ENCODE measurements at regions not wholly inside any gene's neighbourhood (a gene's known extent, or its start where the extent isn't known, plus 50 kb on each side); places are given as distances from the start of the nearest gene placed in this dataset.
"Not testable (repeated sequence)": the region's sequence is repeated elsewhere in the genome, so short reads cannot be mapped to it uniquely, and the experiment has no call there.

DNA sequence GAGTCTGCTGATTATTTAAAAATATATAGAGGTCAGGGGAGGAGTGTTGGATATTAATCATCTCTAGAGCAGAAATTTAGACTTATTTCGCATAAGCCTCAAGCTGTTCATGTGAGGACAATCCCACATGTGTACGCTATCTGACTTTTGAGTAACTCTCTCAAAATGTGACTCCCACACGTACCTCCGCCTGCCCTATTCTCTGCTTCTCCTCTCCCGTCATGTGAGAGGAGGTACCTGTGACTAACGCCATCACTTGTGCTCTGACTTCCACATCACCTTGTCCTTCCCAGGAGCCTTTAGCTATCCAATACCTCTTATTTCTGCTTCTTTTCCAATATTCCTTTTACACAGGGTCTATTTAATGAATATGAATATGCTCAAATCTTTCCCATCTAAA lies 119.3 kb upstream of the CALCR start:
- H3K4me2 ChIP-seq, result no peak overlapping the region
- H3K9ac ChIP-seq, result no peak overlapping the region
- TF ChIP-seq Cebpa-rat (IDR thresholded peaks at IDR 0.05), result no peak
- no peak overlapping the region for H3K4me3 ChIP-seq
- H3K27ac ChIP-seq, result no peak overlapping the region
- H4K20me1 ChIP-seq, result no peaks in the 10 kb centered on the region
- no peaks in the 10 kb centered on the region for H3K27me3 ChIP-seq
- H3K9me3 ChIP-seq (replicated peaks in 1 of 11), result no peaks in the 10 kb centered on the region
- H3K36me3 ChIP-seq, result no peaks in the 10 kb centered on the region
- H3K4me1 ChIP-seq, result no peaks in the 10 kb centered on the region

DNA sequence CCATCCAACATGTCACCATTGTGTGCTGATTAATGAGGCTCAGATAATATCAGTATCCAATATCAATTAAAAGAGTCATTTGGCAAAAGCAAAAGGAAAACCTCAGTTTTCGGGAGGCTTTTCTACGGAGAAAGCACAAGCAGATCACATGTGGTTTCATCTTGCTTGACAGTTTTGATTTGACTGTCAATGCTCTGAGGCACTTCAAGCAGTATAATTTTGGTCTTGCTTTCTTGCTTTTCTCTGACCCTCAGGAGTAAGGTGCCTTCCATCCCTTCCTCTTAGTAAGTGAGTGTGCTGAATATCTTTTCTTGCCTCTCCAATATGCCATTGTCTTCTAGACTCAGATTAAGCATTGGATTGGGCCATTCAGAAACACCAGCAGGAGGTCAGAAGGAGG lies 115.5 kb upstream of the CALCR start:
- Histone ChIP-seq H4K20me1 (no peaks in the 10 kb centered on the region), H3K36me3 (no peaks in the 10 kb centered on the region), H3K4me3 (no peak overlapping the region), H3K9me3 (replicated peaks in 1 of 11) (no peaks in the 10 kb centered on the region), H3K4me1 (no peaks in the 10 kb centered on the region), H3K9ac (no peak overlapping the region), H3K4me2 (no peak overlapping the region), H3K27ac (no peak overlapping the region), H3K27me3 (no peaks in the 10 kb centered on the region)
- TF ChIP-seq Cebpa-rat (IDR thresholded peaks at IDR 0.05), result no peak

DNA sequence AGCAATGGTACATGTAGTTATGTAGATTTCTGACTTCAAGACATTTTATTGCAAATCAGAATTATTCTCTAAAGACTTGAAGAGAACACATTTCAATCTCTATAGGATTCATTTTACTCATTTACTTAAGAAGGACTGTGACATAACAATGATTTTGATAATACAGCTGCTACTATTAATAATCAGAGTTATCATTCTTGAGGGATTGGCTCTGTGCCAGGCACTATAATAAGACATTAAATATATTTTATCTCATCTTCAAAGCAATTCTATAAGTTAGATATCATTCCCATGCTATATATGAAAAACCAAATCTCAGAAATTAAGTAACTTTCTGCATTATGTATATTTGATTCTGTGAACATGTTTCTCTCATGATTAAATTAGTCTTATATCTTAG lies 103.7 kb upstream of the CALCR start:
- Histone ChIP-seq H3K4me1 (no peaks in the 10 kb centered on the region), H3K4me2 (no peak overlapping the region), H3K27me3 (no peaks in the 10 kb centered on the region), H3K4me3 (no peak overlapping the region), H4K20me1 (no peaks in the 10 kb centered on the region), H3K9ac (no peak overlapping the region), H3K9me3 (replicated peaks in 1 of 11) (no peaks in the 10 kb centered on the region), H3K36me3 (no peaks in the 10 kb centered on the region), H3K27ac (no peak overlapping the region)
- TF ChIP-seq Cebpa-rat (IDR thresholded peaks at IDR 0.05), result no peak

DNA sequence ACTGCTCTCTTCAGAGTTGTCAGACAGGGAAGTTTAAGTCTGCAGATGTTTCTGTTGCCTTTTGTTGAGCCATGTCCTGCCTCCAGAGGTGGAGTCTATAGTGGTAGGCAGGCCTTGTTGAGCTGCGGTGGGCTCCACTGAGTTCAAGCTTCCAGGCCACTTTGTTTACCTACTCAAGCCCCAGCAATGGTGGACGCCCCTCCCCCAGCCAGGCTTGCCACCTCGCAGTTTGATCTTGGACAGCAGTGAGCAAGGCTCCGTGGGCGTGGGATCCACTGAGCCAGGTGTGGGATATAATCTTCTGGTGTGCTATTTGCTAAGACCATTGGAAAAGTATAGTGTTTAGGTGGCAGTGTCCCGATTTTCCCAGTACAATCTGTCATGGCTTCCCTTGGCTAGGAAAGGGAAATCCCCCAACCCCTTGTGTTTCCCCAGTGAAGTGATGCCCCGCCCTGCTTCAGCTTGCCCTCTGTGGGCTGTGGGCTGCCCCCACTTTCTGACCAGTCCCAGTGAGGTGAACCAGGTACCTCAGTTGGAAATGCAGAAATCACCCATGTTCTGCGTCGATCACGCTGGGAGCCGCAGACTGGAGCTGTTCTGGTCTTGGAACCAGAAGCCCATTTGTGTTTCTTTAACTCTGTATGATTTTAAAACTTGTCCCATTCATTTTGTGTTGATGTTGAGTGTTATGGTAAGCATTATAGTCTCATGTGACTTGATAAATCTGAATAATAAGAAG lies 89.2 kb upstream of the CALCR start:
- Histone ChIP-seq H4K20me1 (no peaks in the 10 kb centered on the region), H3K27me3 (no peaks in the 10 kb centered on the region), H3K4me3 (no peak overlapping the region), H3K27ac (no peak overlapping the region), H3K9ac (no peak overlapping the region), H3K9me3 (replicated peaks in 1 of 11) (no peaks in the 10 kb centered on the region), H3K4me1 (no peaks in the 10 kb centered on the region), H3K36me3 (no peaks in the 10 kb centered on the region), H3K4me2 (no peak overlapping the region)
- no peak for TF ChIP-seq Cebpa-rat (IDR thresholded peaks at IDR 0.05)

DNA sequence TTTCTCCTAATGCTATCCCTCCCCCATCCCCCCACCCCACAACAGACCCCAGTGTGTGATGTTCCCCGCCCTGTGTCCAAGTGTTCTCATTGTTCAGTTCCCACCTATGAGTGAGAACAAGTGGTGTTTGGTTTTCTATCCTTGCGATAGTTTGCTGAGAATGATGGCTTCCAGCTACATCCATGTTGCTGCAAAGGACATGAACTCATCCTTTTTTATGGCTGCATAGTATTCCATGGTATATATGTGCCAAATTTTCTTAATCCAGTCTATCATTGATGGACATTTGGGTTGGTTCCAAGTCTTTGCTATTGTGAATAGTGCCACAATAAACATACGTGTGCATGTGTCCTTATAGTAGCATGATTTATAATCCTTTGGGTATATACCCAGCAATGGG lies 83.6 kb upstream of the CALCR start:
- not testable (repeated sequence) for H4K20me1 ChIP-seq; H3K27me3 ChIP-seq; H3K36me3 ChIP-seq; H3K9me3 ChIP-seq (replicated peaks in 1 of 11); H3K4me1 ChIP-seq; H3K27ac ChIP-seq; H3K4me3 ChIP-seq; H3K9ac ChIP-seq; H3K4me2 ChIP-seq

DNA sequence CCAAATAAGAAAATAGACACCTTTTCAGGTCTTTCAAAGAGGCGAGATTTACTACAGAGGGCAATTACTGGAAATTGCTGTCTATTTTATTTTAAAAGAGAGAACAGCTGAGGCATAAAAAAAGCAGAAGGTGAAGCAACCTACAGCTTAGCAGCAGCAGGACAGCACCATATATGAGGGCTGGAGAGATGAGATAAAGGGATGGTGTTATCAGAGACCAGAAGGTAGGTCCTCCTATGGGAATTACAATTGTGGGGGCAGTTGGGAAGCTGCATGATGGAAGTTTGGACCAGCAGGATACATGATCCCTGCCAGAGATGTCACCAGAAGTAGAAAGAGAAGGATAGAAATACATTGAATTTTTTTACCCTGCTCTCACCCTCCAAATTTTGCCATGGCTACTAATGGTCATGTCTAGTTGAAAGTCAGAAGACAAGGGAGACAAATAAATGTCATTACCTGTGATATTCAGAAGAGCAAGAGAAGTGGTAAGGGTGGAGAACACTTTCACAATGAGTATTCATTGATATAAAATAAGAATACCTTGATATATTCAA lies 77.2 kb upstream of the CALCR start:
- no peak overlapping the region for H3K9ac ChIP-seq
- H3K4me1 ChIP-seq, result no peaks in the 10 kb centered on the region

DNA sequence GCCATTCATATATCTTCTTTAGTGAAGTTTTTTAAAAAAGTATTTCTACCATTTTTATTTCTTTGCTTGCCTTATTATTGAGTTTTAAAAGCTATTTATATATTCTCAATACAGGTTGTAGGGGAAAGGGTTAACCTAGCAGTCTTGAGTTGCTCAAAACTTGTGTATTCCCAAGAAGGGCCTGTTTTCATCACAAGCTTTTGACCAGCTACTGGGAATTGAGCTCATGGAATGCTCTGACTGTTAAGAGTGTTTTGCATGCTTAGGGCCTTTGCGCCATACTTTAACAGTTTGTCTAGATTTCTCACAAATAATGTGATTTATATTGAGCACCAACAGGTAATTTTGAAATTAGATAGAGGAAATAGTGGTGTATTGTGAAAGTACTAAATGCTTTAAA lies 72.0 kb upstream of the CALCR start:
- no peaks in the 10 kb centered on the region for H3K27me3 ChIP-seq
- TF ChIP-seq Cebpa-rat (IDR thresholded peaks at IDR 0.05), result no peak
- H3K27ac ChIP-seq, result no peak overlapping the region
- no peak overlapping the region for H3K9ac ChIP-seq
- H3K4me1 ChIP-seq, result no peaks in the 10 kb centered on the region
- H3K36me3 ChIP-seq, result no peaks in the 10 kb centered on the region
- H3K9me3 ChIP-seq (replicated peaks in 1 of 11), result no peaks in the 10 kb centered on the region
- no peak overlapping the region for H3K4me2 ChIP-seq
- no peak overlapping the region for H3K4me3 ChIP-seq
- no peaks in the 10 kb centered on the region for H4K20me1 ChIP-seq

More for the DNA sequence above, 77.2 kb upstream of the CALCR start:
- Histone ChIP-seq H3K9me3 (replicated peaks in 1 of 11) (no peaks in the 10 kb centered on the region), H3K36me3 (no peaks in the 10 kb centered on the region), H4K20me1 (no peaks in the 10 kb centered on the region), H3K27me3 (no peaks in the 10 kb centered on the region), H3K4me3 (no peak overlapping the region), H3K4me2 (no peak overlapping the region), H3K27ac (no peak overlapping the region)
- no peak for TF ChIP-seq Cebpa-rat (IDR thresholded peaks at IDR 0.05)

DNA sequence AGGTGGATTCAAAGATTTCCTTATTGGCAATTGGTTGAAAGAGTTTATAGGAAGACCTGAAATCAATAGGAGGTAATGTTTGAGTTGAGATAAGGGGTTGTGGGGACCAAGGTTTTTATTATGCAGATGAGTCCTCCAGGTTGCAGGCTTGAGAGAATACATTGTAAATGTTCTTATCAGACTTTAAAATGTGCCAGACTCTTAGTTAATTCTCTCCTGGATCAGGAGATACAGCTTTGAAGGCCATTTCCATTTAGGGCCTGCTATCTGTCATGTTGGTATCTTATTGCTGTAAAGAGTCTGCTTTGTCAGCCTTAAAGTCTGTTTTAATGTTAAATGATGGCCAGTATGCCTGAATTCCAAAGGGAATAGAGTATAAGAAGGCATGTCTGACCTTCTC lies 61.8 kb upstream of the CALCR start:
- H4K20me1 ChIP-seq, result no peaks in the 10 kb centered on the region
- no peaks in the 10 kb centered on the region for H3K9me3 ChIP-seq (replicated peaks in 1 of 11)
- H3K27me3 ChIP-seq, result no peaks in the 10 kb centered on the region
- H3K36me3 ChIP-seq, result no peaks in the 10 kb centered on the region
- H3K4me3 ChIP-seq, result no peak overlapping the region
- H3K4me1 ChIP-seq, result peaks cover 6 to 12% (median 9%) of the 10 kb centered on the region in 10 experiments; a peak in 18 of 20 replicates
- H3K27ac ChIP-seq, result no peak overlapping the region
- TF ChIP-seq Cebpa-rat (IDR thresholded peaks at IDR 0.05), result no peak
- no peak overlapping the region for H3K4me2 ChIP-seq
- H3K9ac ChIP-seq, result no peak overlapping the region

DNA sequence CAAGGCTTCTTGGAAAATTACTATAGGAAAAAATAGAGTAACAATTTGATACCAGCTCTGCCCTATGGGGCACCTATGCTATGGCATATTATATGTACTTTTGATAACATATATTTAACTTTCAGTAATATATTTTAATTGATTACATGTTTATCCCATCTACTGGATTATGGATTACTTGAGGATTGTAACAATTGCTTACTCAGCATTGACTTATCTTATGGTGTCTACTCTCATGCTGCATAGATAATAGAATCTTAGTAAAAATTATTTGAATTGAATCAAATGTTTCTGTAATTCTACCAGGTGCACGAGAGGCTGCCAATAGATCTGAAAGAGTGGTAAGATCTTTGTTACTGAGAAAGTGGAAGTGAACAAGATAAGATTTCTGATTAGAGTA lies 57.8 kb upstream of the CALCR start:
- H3K9ac ChIP-seq, result no peak overlapping the region
- H3K27me3 ChIP-seq, result no peaks in the 10 kb centered on the region
- no peak overlapping the region for H3K4me3 ChIP-seq
- TF ChIP-seq Cebpa-rat (IDR thresholded peaks at IDR 0.05), result no peak
- no peaks in the 10 kb centered on the region for H4K20me1 ChIP-seq
- H3K4me2 ChIP-seq, result no peak overlapping the region
- H3K27ac ChIP-seq, result no peak overlapping the region
- H3K9me3 ChIP-seq (replicated peaks in 1 of 11), result no peaks in the 10 kb centered on the region
- H3K36me3 ChIP-seq, result no peaks in the 10 kb centered on the region
- peaks cover 6 to 12% (median 9%) of the 10 kb centered on the region in 10 experiments; a peak in 18 of 20 replicates for H3K4me1 ChIP-seq

DNA sequence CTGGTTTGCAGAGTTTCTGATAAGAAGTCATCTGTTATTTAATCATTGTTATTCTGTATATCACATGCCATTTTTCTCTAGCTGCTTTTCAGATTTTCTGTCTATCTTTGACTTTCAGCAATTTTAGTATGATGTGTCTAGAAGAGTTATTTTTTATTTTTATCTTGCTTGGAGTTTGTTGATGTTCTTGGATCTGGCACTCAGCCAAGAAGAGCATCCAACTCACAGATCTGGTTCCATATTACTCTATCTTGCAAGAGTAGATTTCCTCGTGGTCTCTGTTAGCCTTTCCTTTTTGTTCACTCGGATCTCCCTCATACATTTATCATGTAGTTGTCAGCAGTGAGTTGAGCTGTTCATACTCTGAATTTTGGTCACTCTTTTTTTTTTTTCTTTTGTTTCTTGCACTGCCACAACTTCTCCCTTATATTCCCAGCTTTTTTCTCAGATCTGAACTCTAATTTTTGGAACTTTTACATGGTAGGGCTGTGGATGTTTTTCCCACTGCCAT lies 54.8 kb upstream of the CALCR start:
- no peak for TF ChIP-seq Cebpa-rat (IDR thresholded peaks at IDR 0.05)

More for the DNA sequence above, 54.8 kb upstream of the CALCR start:
- H3K27ac ChIP-seq, result no peak overlapping the region
- H3K9me3 ChIP-seq (replicated peaks in 1 of 11), result no peaks in the 10 kb centered on the region
- H3K36me3 ChIP-seq, result no peaks in the 10 kb centered on the region
- no peaks in the 10 kb centered on the region for H3K27me3 ChIP-seq
- H3K4me3 ChIP-seq, result no peak overlapping the region
- H3K9ac ChIP-seq, result no peak overlapping the region
- peaks cover 6 to 12% (median 9%) of the 10 kb centered on the region in 10 experiments; a peak in 18 of 20 replicates for H3K4me1 ChIP-seq
- H4K20me1 ChIP-seq, result no peaks in the 10 kb centered on the region
- H3K4me2 ChIP-seq, result no peak overlapping the region

Data from BLaER1 treated with 17β-estradiol and CSF1 and Interleukin-3, amounts not matched to agents 10 nM and 100 nM (cell line).